H1 (cell line): ENCODE measurements at regions not wholly inside any gene's neighbourhood (a gene's known extent, or its start where the extent isn't known, plus 50 kb on each side); places are given as distances from the start of the nearest gene placed in this dataset. TPM values are rescaled to one million over a fixed set of nuclear protein-coding genes. Genes with fewer than 3 reads are reported as not detected.

Experiments
- small RNA-seq: library from polyadenylated mRNA; stranded (forward); fragments of <200 nt; extraction: miRNeasy Mini kit (QIAGEN cat#:217004); gene quantifications from one replicate; pipeline ENCODE3, GENCODE V24; 2013; ENCODE audit not compliant: insufficient read depth

Small RNA genes lying in the stretch of these regions (small RNA-seq; reads per million reads assigned to genes)
- not detected for gene RNU6-193P
- gene RNU6-847P, result not detected
- not detected for gene SS18L2P1
